HG03045 (cell line): ENCODE measurements at regions not wholly inside any gene's neighbourhood (a gene's known extent, or its start where the extent isn't known, plus 50 kb on each side); places are given as distances from the start of the nearest gene placed in this dataset.
A peak's percentile ranks its signal among the peaks of the same experiment; 100 is the strongest.
"Not testable (repeated sequence)": the region's sequence is repeated elsewhere in the genome, so short reads cannot be mapped to it uniquely, and the experiment has no call there.

Source experiments
- ATAC-seq: cut with Tn5 transposase; IDR thresholded peaks from one replicate; pipeline ENCODE4 v1.9.1; 2021; ENCODE audit warnings: mild to moderate bottlenecking, moderate library complexity; ENCODE audit not compliant: unreplicated experiment

DNA sequence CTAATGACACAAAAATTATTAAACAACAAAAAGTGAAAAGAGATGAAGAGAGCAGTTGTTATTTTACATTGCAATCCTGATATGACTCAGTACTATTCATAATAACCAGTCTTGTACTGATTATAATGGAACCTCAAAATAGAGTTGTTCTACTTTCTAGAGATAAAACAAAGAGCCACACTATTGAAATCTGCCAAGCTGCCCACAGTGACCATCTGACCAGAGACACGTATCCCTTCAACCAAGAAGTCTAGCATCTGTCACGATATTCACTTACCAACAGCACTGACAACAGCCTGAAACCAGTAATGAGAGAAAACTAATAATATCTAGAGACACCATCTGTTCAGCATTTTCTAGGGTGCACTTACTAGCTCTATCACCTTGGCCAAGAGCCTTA lies 466.7 kb downstream of the NKX6-1 start:
- ATAC-seq = peak; percentile 74

DNA sequence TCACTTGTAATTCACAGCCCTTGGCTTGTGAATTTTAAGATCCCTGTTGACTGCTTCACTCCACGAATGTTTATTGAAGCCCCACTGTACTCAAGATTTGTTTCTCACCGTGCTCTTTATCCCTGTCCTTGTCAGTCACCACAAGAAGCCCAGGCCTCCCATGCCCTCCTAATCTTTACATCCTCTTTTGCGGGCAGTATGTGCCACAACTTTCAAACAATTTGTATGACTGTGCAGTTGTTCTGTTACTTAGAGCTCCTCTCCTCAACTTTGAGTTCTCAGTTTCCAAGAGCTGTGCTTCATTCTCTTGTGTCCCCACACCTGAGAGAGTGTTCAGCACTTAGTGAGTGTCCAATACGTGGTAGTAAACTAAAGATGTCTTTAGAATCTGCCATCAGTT lies 467.7 kb downstream of the NKX6-1 start:
- peak; percentile 65 for ATAC-seq

DNA sequence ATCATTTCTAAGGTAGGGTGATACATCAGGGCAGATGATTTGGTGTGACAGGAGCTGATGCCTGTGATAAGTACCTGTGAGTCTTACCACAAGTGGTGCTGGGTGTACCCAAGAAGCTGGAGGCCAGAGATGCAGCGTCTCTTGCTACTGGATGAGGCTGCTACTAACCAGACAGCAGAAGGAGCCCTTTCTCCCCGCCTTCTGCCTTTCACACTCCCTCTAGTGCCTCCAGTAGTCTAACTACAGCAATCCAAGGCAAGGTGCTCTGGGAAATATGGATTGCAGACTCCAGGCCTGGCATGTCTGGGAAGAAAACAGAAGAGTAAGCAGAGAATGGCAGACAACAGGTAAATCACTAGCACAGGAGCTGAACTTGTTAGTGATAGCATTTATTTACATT lies 470.8 kb downstream of the NKX6-1 start:
- ATAC-seq = no peak

DNA sequence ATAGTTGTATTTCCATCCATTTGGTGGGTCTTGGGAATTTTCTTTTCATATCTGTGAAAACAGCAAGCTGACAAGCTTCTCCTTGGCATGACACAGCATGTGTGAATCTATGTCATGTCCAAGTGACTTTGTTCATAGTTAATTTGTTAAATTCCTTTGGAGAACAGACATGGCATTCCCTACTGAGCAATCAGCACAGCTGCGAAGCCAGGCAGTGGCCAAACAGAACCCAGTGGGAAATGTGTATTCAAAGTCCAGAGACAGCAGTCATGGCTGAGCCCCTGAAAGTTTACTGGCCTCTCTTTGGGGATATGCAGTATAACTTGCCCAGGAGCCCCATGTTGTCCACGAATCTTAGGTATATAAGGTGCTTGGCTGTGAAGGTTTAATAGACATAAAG lies 474.7 kb downstream of the NKX6-1 start:
- ATAC-seq = no peak

DNA sequence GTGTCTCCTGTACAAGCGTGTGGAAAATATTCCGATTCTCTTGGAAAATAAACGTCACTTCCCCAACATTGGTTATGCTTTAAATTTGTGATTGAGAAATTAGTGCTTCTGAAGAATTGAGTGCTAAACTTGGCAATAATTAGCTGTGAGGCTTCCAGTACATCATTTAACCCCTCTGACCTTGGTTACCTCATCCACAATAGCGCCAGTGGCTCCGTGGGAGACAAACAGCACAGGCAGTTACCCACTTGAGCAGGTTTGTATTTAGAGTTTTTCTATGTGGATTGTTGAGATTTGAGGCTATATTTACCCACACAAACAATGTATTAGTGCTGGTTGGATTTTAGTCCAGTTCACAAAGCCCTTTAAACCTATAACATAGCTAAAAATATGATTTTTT lies 476.5 kb downstream of the NKX6-1 start:
- ATAC-seq = no peak

DNA sequence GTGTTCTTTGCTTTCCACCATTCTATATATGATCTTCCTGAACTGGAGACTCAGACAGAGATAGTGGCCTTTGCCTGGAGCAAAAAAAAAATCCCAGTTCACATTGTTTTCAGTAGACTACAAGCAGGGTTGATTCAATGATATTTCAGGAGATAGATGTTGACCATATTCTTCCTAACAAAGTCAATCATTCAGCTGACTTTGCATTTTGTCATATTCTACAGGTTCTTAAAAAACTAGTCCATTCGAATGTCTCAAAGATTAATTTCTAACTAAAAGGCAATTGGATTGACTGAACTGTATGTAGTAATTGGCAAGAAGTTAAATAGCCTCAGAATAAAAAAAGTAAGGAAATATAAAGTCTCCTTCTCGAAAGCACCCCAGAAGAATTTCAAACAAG lies 479.5 kb downstream of the NKX6-1 start:
- no peak for ATAC-seq

DNA sequence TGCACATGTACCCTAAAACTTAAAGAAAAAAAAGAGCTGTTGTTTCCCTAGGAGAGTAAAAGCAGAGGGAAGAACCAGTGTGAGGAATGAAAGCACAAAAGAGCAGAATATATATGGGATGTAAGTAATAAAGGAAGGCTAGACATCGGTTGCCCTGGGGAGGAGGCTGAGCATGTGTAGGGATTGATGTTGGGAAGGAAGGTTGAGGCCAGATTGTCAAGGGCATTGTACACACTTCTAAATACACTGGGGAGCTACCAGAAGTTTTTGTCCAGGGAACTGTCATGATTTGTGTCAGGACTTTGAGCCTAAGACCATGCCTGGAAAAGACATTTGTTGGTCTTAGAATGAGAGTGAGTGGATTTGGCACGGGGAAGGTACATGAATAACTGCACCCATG lies 467.1 kb downstream of the GPAT3 start:
- ATAC-seq = no peak

DNA sequence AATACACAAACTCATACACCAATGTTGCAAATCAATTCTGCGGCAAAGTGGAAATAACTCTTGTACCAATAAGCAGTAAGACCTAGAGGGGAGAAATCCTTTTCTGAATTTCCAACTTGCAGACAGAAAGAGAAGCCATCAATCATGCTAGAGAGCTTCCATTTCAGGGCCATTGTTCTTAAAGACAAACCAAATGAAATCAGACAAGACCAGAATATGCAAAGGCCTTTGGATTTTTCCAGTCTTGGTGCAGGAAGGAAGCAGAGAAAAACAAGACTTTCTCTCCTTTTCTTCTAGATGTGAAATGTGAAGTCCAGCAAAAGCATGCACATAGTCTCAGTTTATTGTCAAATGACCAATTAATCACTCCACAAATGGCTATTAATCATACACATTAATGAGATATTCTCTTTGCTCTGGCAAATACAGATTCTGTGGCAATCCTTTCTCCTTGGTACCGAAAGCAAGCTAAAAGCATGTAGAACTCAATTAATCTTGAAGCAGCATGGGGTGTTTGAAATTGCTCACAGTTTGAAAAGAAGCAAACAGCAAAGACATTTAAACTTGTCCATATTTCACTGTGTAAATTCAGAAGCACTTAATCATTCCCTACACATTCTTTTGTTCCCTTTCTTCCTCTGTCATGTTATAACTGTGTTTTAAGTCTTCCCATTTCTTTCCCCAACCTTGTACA lies 466.1 kb downstream of the GPAT3 start:
- no peak for ATAC-seq

DNA sequence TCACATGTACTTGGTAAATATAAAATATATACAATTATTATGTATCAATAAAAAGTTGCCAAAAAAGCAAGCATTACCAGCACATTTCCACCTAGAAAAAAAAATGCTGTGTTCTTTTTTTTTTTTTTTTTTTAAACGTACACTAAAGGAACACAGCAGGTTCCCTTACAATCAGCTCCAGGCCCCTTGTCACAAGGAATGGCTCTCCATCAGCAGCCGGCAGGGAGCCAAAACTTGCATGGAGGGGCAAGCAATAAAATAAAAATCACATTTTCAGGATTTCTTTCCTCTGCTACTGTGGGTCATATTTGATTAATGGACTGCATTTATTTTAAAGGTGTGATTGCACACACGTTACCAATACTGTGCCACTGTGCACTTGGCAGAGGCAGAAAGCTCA lies 460.3 kb downstream of the GPAT3 start:
- ATAC-seq = no peak

DNA sequence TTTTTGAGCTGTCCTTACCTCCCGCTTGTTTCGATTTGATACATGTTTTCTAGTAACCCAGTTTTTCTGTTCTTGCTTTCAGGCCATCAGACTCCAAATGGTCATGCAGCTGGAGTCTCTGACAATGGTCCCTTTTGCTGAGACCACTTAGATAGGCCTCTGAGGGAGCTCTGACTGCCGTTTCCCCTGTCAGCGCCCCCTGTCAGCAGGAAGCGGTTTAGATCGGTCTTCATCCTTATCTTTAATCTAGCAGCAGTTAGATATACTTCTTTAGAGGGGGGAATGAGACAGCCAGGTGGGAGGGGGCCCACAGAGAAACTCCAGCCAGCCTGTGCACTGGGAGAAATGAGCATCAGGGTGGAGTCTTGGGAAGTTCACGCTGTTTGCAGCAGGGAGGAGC lies 457.9 kb downstream of the GPAT3 start:
- ATAC-seq = no peak

DNA sequence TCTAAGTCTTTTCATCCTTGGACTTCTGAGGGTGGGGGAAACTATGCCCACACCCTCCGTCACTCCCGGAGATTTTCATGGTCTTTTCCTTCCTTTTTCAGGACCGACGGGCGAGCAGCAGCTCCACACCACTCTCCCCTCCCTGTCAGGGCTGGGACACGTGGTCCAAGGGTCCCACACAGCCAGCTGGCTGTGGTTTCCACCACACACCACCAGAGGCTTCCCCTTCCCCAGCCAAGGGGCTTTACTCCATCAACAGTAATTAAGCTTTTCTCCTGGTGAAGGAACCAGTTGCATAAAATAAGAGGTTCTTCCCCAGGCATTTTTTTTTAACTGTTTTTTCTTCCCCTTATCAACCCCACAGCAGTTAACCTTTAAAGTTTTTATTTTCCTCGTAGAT lies 453.9 kb downstream of the GPAT3 start:
- no peak for ATAC-seq

DNA sequence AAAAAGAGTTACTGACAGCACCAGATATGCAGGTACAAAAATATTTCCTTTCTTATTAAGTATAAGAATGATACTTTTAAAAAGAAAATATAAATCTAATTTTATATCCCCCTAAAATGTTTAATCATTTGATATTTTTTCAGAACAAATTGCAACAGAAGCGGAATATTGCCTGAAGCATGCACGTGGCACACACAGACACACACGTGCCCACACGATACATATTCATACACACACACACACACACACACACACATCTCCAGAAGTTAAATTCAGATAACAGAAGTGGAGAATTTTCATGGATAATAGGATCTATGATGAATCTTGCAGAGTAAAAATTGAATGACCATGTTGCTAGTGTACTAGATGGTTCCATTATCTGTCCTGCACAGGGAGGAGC lies 445.2 kb downstream of the GPAT3 start:
- ATAC-seq = no peak

DNA sequence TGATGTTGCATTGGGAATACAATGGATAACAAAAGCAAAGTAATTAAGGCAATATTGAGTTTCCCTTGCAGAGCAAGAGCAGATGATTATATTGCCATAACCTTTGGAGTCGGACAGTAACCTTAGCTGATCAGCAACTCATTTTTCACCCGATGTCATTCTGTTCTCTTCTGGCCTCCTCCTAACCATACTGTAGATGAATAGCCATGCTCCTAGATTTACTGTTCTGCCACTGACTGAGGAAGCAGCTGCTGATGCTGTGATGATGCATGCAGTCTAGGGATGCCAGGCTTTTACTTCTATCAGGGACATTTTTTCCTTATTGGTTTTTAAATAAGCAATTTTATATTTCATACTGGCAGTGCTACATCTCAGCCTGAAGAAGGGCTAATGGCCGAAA lies 443.9 kb downstream of the GPAT3 start:
- ATAC-seq = no peak

DNA sequence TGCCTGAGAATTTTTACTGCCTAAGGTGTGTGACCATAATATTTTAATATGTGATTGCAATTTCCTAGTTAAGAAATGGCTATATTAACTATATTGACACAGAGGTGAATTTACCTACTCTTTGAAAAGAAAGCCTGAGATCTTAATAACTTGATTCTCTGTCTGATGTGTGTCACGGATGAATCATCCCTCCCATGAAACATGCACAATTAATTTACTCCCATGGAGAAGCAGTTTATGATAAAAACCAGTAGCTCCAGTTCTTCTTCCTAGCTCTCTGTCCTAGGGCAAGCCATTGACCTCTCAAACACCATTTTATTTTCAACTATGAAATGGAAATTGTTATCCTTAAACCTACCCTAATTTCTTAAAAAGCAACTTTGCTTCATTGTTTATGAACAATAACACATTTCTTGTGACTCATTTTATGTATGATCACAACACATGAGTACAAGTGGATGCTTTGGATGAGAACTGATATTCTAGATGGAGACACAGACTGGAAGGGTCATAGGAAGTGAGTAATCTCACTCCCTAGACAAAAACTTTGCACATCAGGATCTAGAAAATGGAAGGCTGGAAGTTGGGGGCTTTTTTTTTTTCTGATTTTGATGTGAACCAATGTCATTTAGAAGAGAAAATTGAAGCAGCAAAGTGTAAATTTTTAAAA lies 438.3 kb downstream of the GPAT3 start:
- no peak for ATAC-seq

DNA sequence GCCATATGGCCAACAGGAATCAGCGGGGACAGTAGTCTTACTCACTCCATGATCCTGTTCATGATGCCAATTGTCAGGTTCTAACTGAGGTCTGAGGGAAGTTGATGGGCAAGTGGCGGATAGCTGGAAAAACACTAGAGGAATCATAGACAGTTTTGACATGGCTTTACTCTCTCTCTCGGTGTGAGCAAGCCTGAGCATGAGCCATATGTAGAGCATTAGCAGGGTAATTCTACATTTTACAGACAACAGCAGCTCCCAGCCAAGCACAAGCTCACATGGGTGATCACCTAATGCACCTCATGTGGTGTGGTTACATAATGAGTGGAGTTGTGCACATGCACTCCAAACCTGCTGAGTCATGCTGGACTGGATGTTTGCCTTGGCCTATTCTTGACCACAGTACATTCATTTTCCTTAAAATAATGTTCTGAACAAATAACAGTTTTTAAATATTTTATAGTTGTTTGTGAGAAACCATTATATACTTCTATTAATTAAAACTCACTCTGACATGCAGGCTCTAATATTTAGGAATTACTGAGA lies 429.2 kb downstream of the GPAT3 start:
- ATAC-seq = no peak

DNA sequence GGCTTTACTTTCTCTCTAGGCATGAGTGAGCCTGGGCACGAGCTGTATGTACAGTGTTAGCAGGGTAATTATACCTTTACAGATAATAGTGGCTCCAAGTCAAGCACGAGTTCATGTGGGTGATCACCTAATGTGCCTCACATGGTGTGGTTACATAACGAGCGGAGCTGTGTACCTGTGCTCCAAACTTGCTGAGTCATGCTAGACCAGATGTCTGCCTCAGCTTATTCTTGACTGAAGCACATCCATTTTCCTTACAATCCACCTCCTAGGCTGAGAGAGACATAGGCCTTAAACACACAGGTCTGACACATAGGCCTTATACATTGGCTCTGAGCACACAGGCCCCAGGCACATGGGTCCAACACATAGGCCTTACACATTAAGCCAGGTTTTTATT lies 426.6 kb downstream of the GPAT3 start:
- ATAC-seq = no peak

DNA sequence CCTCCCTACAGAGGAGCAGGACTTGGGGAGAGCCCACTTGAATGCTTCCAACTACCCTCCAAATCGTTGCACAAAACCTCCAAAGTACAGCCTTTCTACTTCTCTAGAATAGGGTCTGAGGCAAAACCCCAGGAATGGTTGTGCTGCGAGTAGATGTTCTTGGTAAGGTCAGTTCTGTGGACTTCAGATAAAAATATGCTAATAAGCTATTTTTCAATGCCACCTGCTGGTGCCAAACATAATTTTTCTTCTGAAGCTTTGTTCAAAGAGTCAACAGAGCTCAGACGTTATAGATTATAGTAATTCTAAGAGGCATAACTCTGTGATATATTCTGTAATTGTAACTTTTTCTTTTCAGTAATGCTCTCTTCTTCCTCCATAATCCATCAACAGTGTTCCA lies 425.7 kb downstream of the GPAT3 start:
- ATAC-seq = no peak

DNA sequence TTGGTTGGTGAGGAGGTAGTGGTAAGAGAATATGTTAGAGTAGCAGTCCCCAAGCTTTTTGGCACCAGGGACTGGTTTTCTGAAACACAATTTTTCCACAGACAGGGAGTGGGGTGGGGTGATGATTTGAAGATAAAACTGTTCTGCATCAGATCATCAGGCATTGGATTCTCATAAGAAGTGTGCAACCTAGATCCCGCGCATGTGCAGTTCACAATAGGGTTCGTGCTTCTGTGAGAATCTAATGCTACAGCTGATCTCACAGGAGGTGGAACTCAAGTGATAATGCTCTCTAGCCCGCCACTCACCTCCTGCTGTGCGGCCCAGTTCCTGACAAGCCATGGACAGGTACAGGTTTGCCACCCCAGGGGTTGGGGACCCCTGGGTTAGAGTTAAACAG lies 423.3 kb downstream of the GPAT3 start:
- no peak for ATAC-seq

DNA sequence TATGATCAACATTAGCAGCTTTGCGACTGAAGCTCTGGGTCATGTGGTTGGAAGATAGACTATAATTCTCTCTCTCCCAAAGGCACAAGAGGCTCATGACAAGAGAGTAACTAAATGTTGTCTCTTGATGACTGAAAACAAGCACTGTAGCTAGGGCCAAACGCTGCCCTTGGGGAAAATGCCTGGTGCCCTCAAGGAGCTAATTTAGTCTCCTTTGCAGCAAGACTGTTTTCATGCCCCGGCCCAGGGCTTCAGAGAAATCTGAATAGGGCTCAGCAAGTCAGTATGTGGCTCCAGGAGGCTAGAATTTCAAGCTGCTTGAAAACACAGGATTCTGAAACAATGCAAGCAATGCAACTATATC lies 411.9 kb downstream of the GPAT3 start:
- no peak for ATAC-seq

DNA sequence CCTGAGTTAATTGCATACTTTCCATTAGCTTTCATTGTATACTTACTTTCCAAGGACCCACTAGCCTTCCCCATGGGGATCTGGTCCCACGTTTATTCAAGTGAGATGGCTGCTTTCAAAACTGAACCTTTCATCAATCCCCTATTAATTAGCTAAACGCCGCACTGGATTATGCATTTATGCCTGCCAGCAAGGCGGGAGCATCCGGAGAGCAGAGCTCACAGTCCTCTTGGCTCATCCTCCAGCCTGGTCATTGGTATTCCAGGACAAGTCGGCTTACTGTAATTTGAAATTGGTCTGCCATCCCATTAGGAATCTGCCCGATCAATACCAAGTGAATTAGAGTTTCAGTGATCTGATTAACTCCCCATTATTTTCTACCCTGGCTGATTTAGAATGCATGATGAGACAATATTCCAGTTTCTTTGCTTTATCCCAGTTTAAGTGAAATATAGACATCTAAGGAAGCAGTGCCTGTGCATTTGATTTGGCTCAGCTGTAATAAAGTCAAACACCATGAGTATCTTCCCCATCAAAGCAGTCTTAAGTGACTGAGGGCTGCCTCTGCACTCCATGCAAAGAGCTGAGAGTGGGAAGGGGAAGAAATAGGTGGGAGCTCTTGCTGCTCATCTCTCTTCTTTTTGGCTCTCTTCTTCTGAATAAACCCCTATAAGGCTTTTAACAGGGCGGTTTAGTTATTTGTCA lies 411.4 kb downstream of the GPAT3 start:
- ATAC-seq = no peak

DNA sequence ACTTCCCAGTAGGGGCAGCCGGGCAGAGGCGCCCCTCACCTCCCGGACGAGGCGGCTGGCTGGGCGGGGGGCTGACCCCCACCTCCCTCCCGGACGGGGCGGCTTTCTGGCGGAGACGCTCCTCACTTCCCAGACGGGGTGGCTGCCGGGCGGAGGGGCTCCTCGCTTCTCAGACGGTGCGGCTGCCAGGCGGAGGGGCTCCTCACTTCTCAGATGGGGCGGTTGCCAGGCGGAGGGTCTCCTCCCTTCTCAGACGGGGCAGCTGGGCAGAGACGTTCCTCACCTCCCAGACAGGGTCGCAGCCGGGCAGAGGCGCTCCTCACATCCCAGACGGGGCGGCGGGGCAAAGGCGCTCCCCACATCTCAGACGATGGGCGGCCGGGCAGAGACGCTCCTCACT lies 407.8 kb downstream of the GPAT3 start:
- ATAC-seq = not testable (repeated sequence)

DNA sequence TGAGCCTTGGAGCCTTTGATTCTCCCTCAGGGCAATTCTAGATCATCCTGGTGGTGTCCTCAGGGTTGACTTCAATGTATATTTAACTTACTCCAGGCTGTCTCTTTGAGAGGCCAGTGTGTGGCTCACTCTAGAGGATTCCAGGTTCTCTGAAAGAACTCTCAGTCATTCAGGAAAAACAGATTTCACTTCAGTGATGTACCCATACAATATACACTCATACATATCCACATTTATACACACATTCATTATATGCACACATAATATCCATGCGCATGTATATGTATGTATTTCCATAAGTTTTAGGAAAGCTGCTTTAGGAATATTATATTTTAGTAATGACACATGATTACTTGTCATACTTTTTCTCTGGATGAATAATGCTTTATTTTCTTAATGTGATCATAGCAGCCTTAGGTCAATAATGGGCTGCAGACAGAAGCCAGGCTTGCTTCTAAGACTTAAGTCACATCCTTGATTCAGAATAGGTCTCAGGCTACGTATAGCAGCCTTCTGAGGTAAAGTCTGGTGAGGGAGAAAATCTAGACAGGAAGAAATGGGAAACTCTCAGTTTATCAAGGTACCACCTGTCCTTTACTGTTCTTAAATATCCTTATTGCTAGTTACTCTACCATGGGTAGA lies 397.0 kb downstream of the GPAT3 start:
- ATAC-seq = no peak
